HEK293 (cell line): ENCODE measurements at regions not wholly inside any gene's neighbourhood (a gene's known extent, or its start where the extent isn't known, plus 50 kb on each side); places are given as distances from the start of the nearest gene placed in this dataset.

Experiments used
- CTCF ChIA-PET: fragments of 350-600 bp; formaldehyde crosslinking; extraction: SDS; loops from one replicate; lab custom pipeline; 2021; ENCODE audit warnings: antibody characterized with exemption; lab: Yijun Ruan, JAX
- POLR2A ChIA-PET: fragments of 300-600 bp; formaldehyde crosslinking; extraction: SDS; loops from one replicate; lab custom pipeline; 2020; ENCODE audit warnings: antibody characterized with exemption, inconsistent platforms; lab: Yijun Ruan, JAX
- H3K27ac ChIP-seq: fragments of 200-500 bp; sonication (Bioruptor generic); 2 replicates; pipeline ENCODE4 v1.5.1; 2014; ENCODE audit warnings: low read depth, low read length, control low read depth, inconsistent platforms; ENCODE audit errors: extremely low read depth
- H3K36me3 ChIP-seq, 2 experiments: fragments of 200-500 bp in 1 of 2; sonication (Bioruptor generic) in 1 of 2; 1 replicate in 1 of 2; 2 replicates in 1 of 2; pipeline ENCODE4 v1.5.1; 2014 to 2017; ENCODE audit warnings: inconsistent platforms in 2 of 2, low read length in 2 of 2; ENCODE audit not compliant: control insufficient read depth in 2 of 2, insufficient read depth in 1 of 2
- H3K4me1 ChIP-seq: fragments of 200-500 bp; sonication (Bioruptor generic); 2 replicates; pipeline ENCODE4 v1.5.1; 2014; ENCODE audit warnings: mild to moderate bottlenecking, low read length, inconsistent platforms; ENCODE audit not compliant: control insufficient read depth, insufficient read depth
- H3K4me3 ChIP-seq: 2 replicates; pipeline ENCODE4 v1.5.1; 2011; ENCODE audit warnings: low read depth, mild to moderate bottlenecking, control low read depth, low read length, moderate library complexity
- H3K9me3 ChIP-seq: fragments of 200-500 bp; sonication (Bioruptor generic); 2 replicates; pipeline ENCODE4 v1.5.1; 2014; ENCODE audit warnings: low read depth, low read length, inconsistent platforms; ENCODE audit not compliant: control insufficient read depth, insufficient read depth
- GLI4 ChIP-seq: fragments of 450-650 bp; formaldehyde crosslinking; IDR thresholded peaks from 2 replicates; pipeline ENCODE4 v1.5.1; 2016; ENCODE audit warnings: missing biosample characterization, missing genetic modification characterization
- GLIS1 ChIP-seq: fragments of 450-650 bp; formaldehyde crosslinking; IDR thresholded peaks from 2 replicates; pipeline ENCODE4 v1.5.1; 2016; ENCODE audit warnings: missing biosample characterization, missing genetic modification characterization
- IKZF3 ChIP-seq: fragments of 450-650 bp; IDR thresholded peaks from 2 replicates; pipeline ENCODE4 v1.5.0; 2018; ENCODE audit warnings: missing biosample characterization, mild to moderate bottlenecking, missing genetic modification characterization, moderate library complexity
- KLF10 ChIP-seq: fragments of 450-650 bp; IDR thresholded peaks from 2 replicates; pipeline ENCODE4 v1.5.1; 2018; ENCODE audit warnings: missing biosample characterization, mild to moderate bottlenecking, missing genetic modification characterization
- KLF16 ChIP-seq: fragments of 450-650 bp; formaldehyde crosslinking; IDR thresholded peaks from 2 replicates; pipeline ENCODE4 v1.5.1; 2017; ENCODE audit warnings: missing biosample characterization, missing genetic modification characterization
- OSR2 ChIP-seq: fragments of 450-650 bp; formaldehyde crosslinking; IDR thresholded peaks from 2 replicates; pipeline ENCODE4 v1.5.1; 2016; ENCODE audit warnings: missing biosample characterization, missing genetic modification characterization
- PRDM6 ChIP-seq: fragments of 450-650 bp; formaldehyde crosslinking; IDR thresholded peaks from 2 replicates; pipeline ENCODE4 v1.5.1; 2017; ENCODE audit warnings: missing biosample characterization, missing genetic modification characterization
- SCRT1 ChIP-seq: fragments of 450-650 bp; formaldehyde crosslinking; IDR thresholded peaks from 2 replicates; pipeline ENCODE4 v1.5.1; 2016; ENCODE audit warnings: missing biosample characterization, missing genetic modification characterization, borderline replicate concordance
- SP7 ChIP-seq: fragments of 450-650 bp; formaldehyde crosslinking; IDR thresholded peaks from 2 replicates; pipeline ENCODE4 v1.5.1; 2016; ENCODE audit warnings: missing biosample characterization, missing genetic modification characterization
- TRIM28 ChIP-seq: IDR thresholded peaks from 2 replicates; pipeline ENCODE4 v1.6.1; 2011; ENCODE audit warnings: low read length, control low read depth, borderline replicate concordance
- ZBTB20 ChIP-seq: fragments of 450-650 bp; formaldehyde crosslinking; IDR thresholded peaks from 2 replicates; pipeline ENCODE4 v1.5.1; 2016; ENCODE audit warnings: missing biosample characterization, missing genetic modification characterization
- ZBTB21 ChIP-seq: fragments of 450-650 bp; formaldehyde crosslinking; IDR thresholded peaks from 2 replicates; pipeline ENCODE4 v1.5.1; 2017; ENCODE audit warnings: missing biosample characterization, missing genetic modification characterization
- ZBTB44 ChIP-seq: fragments of 450-650 bp; IDR thresholded peaks from 2 replicates; pipeline ENCODE4 v1.5.1; 2018; ENCODE audit warnings: missing biosample characterization, mild to moderate bottlenecking, missing genetic modification characterization
- ZBTB8A ChIP-seq: fragments of 450-650 bp; formaldehyde crosslinking; IDR thresholded peaks from 2 replicates; pipeline ENCODE4 v1.5.1; 2016; ENCODE audit warnings: missing biosample characterization, missing genetic modification characterization
- ZEB2 ChIP-seq: fragments of 450-650 bp; formaldehyde crosslinking; IDR thresholded peaks from 2 replicates; pipeline ENCODE4 v1.5.1; 2016; ENCODE audit warnings: missing biosample characterization, missing genetic modification characterization
- ZNF10 ChIP-seq: fragments of 450-650 bp; formaldehyde crosslinking; IDR thresholded peaks from 2 replicates; pipeline ENCODE4 v1.5.1; 2017; ENCODE audit warnings: missing biosample characterization, missing genetic modification characterization
- ZNF140 ChIP-seq: fragments of 450-650 bp; formaldehyde crosslinking; IDR thresholded peaks from 2 replicates; pipeline ENCODE4 v1.5.1; 2016; ENCODE audit warnings: missing biosample characterization, missing genetic modification characterization
- ZNF18 ChIP-seq: fragments of 450-650 bp; formaldehyde crosslinking; IDR thresholded peaks from 2 replicates; pipeline ENCODE4 v1.5.1; 2016; ENCODE audit warnings: missing biosample characterization, missing genetic modification characterization
- ZNF202 ChIP-seq: fragments of 450-650 bp; formaldehyde crosslinking; IDR thresholded peaks from 2 replicates; pipeline ENCODE4 v1.5.1; 2016; ENCODE audit warnings: missing biosample characterization, missing genetic modification characterization, borderline replicate concordance
- ZNF24 ChIP-seq: fragments of 450-650 bp; formaldehyde crosslinking; IDR thresholded peaks from 2 replicates; pipeline ENCODE4 v1.5.1; 2016; ENCODE audit warnings: missing biosample characterization, missing genetic modification characterization
- ZNF248 ChIP-seq: fragments of 450-650 bp; formaldehyde crosslinking; IDR thresholded peaks from 2 replicates; pipeline ENCODE4 v1.5.1; 2017; ENCODE audit warnings: missing biosample characterization, missing genetic modification characterization
- ZNF292 ChIP-seq: fragments of 450-650 bp; formaldehyde crosslinking; IDR thresholded peaks from 2 replicates; pipeline ENCODE4 v1.5.1; 2016; ENCODE audit warnings: low read depth, missing biosample characterization, missing genetic modification characterization, borderline replicate concordance
- ZNF341 ChIP-seq: fragments of 450-650 bp; formaldehyde crosslinking; IDR thresholded peaks from 2 replicates; pipeline ENCODE4; 2016; ENCODE audit warnings: low read depth, missing biosample characterization, missing genetic modification characterization
- ZNF354C ChIP-seq: fragments of 450-650 bp; formaldehyde crosslinking; IDR thresholded peaks from 2 replicates; pipeline ENCODE4 v1.5.1; 2016; ENCODE audit warnings: missing biosample characterization, missing genetic modification characterization, low read depth, borderline replicate concordance
- ZNF423 ChIP-seq: fragments of 450-650 bp; formaldehyde crosslinking; IDR thresholded peaks from 2 replicates; pipeline ENCODE4 v1.5.1; 2016; ENCODE audit warnings: missing biosample characterization, missing genetic modification characterization
- ZNF560 ChIP-seq: fragments of 450-650 bp; formaldehyde crosslinking; IDR thresholded peaks from 2 replicates; pipeline ENCODE4 v1.5.1; 2017; ENCODE audit warnings: missing biosample characterization, missing genetic modification characterization, borderline replicate concordance
- ZNF596 ChIP-seq: fragments of 450-650 bp; IDR thresholded peaks from 2 replicates; pipeline ENCODE4 v1.5.0; 2018; ENCODE audit warnings: missing biosample characterization, mild to moderate bottlenecking, missing genetic modification characterization, moderate library complexity
- ZNF639 ChIP-seq: fragments of 450-650 bp; formaldehyde crosslinking; IDR thresholded peaks from 2 replicates; pipeline ENCODE4 v1.5.1; 2016; ENCODE audit warnings: missing biosample characterization, missing genetic modification characterization
- ZNF792 ChIP-seq: fragments of 450-650 bp; formaldehyde crosslinking; IDR thresholded peaks from 2 replicates; pipeline ENCODE4 v1.5.1; 2016; ENCODE audit warnings: missing biosample characterization, missing genetic modification characterization
- ZNF830 ChIP-seq: fragments of 450-650 bp; IDR thresholded peaks from 2 replicates; pipeline ENCODE4 v1.5.0; 2018; ENCODE audit warnings: missing biosample characterization, missing genetic modification characterization, low read depth, mild to moderate bottlenecking, moderate library complexity
- ZXDB ChIP-seq: fragments of 450-650 bp; formaldehyde crosslinking; IDR thresholded peaks from 2 replicates; pipeline ENCODE4 v1.5.1; 2016; ENCODE audit warnings: missing biosample characterization, missing genetic modification characterization

- CTCF ChIA-PET = interaction anchor here (0.6 to 1.8 kb wide), 3 partner anchors 80 to 681 kb away, joined by 3 to 9 read pairs (median 4); no protein-coding TSS in a partner anchor
- Histone ChIP-seq H3K36me3 (no peaks in the 10 kb centered on the region), H3K27ac (peak overlapping the region; percentile 82), H3K4me3 (no peak overlapping the region), H3K4me1 (peaks cover 22% of the 10 kb centered on the region), H3K9me3 (no peaks in the 10 kb centered on the region)
- POLR2A ChIA-PET = interaction anchor here (0.6 kb wide), 1 partner anchor 91 kb away, joined by 3 read pairs; no protein-coding TSS in a partner anchor
- TF ChIP-seq KLF16 (tag by site-specific recombination) = no peak
- TF ChIP-seq ZNF792 = no peak
- no peak for TF ChIP-seq GLI4
- TF ChIP-seq ZNF354C = no peak
- no peak for TF ChIP-seq ZNF202 (tag by site-specific recombination)
- TF ChIP-seq ZNF639 (tag by site-specific recombination) = peak; percentile 31; the same call in 1 of the 2 replicates
- TF ChIP-seq PRDM6 (tag by site-specific recombination) = peak; percentile 100
- no peak for TF ChIP-seq ZBTB21 (tag by site-specific recombination)
- TF ChIP-seq GLIS1 (tag by site-specific recombination) = 0 out of 2 replicates have a peak, but pooled peaks have one; percentile 13
- TF ChIP-seq ZNF423 (tag by site-specific recombination) = no peak
- peak; percentile 63 for TF ChIP-seq ZBTB44 (tag by site-specific recombination)
- TF ChIP-seq ZXDB = 0 out of 2 replicates have a peak, but pooled peaks have one; percentile 50
- no peak for TF ChIP-seq ZNF292 (tag by site-specific recombination)
- peak; percentile 90 for TF ChIP-seq ZNF24 (tag by site-specific recombination)
- 0 out of 2 replicates have a peak, but pooled peaks have one; percentile 46 for TF ChIP-seq KLF10
- no peak for TF ChIP-seq ZNF596 (tag by site-specific recombination)
- peak; percentile 93 for TF ChIP-seq SP7
- TF ChIP-seq ZNF10 = no peak
- TF ChIP-seq OSR2 (tag by site-specific recombination) = peak; percentile 75
- TF ChIP-seq IKZF3 (tag by site-specific recombination) = peak; percentile 63
- TF ChIP-seq ZEB2 = peak; percentile 28; the same call in 1 of the 2 replicates
- TF ChIP-seq ZNF140 (tag by site-specific recombination) = no peak
- TF ChIP-seq ZNF560 (tag by site-specific recombination) = no peak
- TF ChIP-seq ZNF830 = no peak
- 0 out of 2 replicates have a peak, but pooled peaks have one; percentile 9 for TF ChIP-seq ZBTB8A (tag by site-specific recombination)
- peak; percentile 46 for TF ChIP-seq SCRT1 (tag by site-specific recombination)
- TF ChIP-seq ZBTB20 = peak; percentile 19; the same call in 1 of the 2 replicates
- TF ChIP-seq ZNF18 (tag by site-specific recombination) = no peak
- TF ChIP-seq ZNF248 (tag by site-specific recombination) = no peak
- TF ChIP-seq ZNF341 = no peak
- no peak for TF ChIP-seq TRIM28
Observed at GRCh38 chr20:53829724-53830521, 236.3 kb upstream of the ZNF217 start.
